Medulla oblongata (tissue), 1 donor: ENCODE measurements at regions not wholly inside any gene's neighbourhood (a gene's known extent, or its start where the extent isn't known, plus 50 kb on each side); places are given as distances from the start of the nearest gene placed in this dataset.
"Not testable (repeated sequence)": the region's sequence is repeated elsewhere in the genome, so short reads cannot be mapped to it uniquely, and the experiment has no call there.

Experiments used
- DNase-seq: peaks from one replicate; pipeline ENCODE4 v3.0.0-alpha.2; 2015; ENCODE audit errors: extremely low spot score

DNA sequence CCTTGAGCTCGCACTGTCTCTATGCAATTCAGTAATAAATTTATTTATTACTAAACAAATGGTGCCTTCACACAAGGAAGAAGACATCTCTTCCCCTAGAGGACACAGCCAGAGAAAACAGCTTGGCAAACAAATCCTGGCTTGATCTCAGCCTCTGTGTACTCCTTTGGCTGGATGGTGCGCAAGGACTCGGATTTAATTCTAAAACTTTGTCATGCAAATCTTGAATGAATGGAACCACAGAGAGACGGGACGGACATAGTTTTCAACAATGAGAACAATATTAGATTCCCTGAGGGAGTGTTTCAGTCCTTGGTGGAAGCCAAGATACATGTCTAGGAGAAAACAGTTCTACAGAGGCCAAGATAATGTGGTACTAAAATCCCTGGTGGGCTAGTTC lies 349.5 kb downstream of the NPIPA8 start:
- DNase-seq = no peak

DNA sequence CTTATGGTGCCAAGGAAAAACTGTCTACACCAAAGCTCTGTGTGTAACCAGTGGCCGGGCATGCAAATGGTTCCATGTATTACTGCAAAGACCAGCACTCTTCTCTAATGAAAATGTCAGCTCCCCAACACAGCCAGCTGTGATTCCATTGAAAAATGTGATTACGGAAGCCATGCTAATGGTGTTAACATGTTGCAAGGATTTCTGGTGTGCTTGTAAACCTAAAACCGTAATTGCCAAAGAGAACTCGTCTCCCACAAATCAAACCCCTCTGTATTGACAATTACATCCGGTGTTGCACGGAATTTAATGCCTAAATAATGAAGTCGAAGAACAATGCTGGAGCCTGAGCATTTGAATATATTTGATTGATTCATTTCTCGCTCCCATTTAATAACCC lies 351.7 kb downstream of the NPIPA8 start:
- no peak for DNase-seq

DNA sequence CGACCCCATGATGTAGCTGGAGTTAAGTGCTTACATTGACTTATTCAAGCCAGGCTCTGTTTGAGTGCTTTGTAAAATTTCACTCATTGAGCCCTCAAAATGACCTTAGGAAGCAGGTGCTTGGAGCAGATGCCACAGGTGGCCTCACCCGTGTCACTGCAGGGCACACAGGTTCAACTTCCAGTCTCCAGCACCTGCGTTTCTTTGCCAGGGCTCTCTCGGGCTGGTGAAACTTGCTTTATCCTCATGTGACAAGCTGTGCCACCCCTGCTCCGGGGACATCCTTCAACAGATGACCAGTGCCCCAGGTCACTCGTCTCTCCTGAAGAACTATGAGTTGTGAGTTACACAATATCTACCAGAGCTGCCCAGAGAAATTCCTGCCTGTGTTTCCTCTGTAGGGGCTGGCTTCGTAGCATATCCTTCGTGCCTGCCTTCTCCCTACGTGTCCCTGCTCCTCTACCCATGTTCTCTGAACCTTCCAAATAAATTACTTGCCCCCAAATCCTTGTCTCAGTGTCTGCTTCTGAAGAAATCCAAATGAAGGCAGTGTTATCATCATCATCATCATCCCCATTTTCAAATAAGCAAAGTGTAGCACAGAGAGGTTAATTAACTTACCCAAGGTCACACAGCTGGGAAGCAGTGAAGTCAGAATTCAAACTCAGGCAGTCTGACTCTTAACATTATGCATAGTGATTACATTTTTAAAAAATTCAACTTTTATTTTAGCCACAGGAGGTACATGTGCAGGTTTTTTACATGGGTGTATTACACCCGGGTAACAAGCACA lies 352.5 kb downstream of the NPIPA8 start:
- DNase-seq = no peak

DNA sequence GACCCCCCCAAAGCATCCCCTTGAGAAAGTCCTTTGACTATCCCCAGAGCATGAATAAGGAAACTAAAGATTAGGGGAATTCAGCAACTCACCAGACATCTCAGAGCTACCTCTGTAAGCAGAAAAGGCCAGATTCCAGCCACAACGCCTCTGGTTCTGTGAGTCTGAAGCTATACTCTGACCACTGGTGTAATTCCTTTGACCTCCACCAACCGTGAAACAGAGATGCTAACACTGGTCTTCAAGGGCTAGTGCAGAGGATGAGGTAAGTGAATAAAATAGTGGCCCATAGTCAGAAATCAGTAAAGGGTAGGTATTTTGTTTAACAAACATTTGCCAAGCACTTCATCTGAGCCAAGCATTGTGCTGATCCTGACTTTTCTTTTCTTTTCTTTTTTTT lies 353.4 kb downstream of the NPIPA8 start:
- DNase-seq = no peak

DNA sequence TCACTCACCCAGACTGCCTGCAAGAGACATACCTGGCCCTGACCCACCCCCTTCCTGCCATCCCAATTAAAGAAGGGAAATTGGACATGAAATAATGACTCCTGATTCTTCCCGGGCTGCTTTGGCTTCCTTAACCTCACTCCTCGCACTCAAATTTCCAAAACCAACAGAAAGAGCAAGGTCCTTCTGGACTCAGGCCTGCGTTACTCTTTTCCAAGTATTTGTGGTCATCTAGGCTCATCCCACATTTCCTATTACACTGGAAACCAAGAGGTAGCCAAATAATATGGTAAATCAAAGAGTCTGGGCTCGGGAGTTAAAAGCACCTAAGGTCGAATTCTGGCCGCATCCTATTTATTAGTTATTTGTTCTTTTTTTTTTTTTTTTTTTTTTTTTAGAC lies 359.3 kb downstream of the NPIPA8 start:
- DNase-seq = no peak

DNA sequence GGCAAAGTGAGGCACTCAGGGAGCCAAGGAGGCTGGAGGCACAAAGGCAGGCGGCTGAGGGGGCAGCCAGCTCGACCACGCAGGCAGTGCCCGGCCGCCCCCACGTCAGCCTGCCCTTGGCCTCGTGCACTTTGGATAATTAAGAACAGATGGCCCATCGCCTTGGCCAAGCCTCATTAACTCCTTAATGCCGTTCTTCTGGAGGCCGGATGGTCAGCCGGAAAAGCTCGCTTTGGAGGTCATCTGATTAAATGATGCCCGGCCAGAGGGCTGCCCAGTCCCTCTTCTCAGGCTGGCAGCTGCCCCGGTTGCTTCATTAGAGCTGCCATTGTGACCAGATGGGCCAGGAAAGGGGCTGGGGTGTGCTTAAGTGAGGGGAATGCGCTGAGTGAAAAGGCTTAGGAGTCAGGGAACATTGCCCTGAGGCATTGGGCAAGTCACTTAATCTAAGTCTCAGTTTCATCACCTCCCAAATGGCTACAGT lies 364.0 kb downstream of the NPIPA8 start:
- no peak for DNase-seq

DNA sequence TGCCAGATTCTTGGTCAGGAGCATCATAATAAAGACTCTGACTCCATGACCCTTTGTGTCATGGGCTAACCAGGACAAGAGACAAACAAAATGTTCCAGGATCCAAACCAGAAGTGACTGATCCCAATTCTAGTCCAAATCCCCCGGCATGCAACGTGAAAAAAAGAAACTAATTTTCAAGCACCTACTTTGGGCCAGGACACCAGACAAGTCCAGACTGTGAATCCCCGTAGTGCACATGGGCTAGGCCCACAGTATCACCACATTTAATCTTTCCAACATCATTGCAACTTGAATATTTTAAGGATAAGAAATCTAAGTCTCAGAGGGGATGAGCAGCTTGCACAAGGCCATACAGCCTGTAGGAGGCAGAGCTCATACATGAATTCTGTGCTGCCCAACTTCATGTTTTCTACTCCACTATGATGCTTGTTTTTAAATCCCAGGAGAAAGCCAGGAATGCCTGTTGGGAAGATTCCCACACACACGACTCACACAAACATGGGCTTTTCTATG lies 365.7 kb downstream of the NPIPA8 start:
- DNase-seq = no peak

DNA sequence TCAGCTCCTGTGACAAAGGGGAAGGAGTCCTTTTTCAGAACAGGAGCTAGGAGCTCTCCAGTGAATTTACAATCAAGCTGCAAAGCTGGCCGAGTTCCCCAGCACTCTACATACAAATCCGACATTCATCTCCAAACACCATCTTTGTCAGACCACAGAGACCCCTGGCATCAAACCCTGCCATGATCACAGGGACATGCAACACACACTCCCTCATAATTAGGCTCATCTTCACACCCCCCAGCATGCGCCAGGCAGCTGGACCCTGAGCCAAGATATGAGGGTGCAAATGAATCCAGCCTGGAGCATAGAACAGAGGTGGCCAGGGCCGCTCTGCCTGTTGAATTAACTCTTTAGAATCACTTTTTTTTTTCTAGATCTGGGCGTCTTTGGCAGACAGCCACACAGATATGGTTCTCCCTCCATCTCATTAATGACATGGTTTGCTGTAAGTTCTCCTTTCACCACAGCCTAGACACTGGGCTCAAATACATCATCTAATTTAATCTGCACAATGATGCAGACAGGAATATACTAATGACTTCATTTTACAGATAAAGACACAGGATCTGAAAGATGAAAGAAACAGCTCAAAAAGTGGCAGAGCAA lies 366.3 kb downstream of the NPIPA8 start:
- no peak for DNase-seq

DNA sequence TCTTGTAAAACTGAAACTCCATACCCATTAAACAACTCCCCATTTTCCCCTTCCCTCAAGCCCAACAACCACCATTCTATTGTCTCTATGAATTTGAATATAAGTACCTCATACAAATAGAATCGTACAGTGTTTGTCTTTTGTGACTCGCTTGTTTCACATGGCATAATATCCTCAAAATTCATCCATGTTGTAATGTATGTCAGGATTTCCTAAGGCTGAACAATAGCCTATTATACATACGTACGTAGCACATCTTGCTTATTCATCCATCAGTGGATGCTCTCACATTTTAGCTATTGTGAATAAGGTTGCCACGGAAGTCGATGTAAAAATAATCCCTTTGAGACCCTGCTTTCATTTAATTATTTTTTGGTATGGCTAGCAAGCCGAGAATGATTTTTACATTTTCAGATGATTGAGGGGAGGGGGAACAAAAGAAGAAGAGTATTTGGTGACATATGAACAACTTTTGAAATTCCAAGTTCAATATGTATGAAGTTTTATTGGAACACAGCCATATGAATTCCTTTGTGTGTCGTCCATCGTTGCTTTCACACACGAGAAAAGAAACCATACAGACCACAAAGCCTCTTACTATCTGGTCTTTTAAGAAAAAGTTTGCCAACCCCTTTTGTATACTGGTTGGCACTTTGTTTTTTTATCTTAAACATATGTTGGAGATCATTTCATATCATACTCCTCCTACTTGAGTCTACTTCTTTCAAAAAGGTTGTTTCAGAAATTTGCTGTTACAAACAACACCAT lies 371.2 kb downstream of the NPIPA8 start:
- no peak for DNase-seq

DNA sequence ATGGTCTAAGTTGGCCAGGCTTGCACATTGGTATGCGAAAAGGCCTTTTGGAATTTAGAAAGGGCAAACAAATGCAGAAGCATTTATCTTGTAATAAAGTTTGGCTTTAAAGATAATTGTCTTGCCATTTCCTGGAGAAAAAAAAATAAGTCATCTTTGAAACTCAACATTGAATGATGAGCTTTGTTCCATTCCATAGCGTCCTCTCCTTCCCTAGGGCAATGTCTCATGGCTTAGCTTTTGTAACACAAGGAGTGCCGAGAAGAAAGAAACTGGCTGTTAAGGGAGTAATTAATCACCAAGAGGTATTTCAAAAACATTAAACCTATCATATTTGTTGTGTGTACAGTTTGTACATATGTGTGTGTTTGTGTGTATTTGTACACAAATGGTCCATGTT lies 372.3 kb downstream of the NPIPA8 start:
- DNase-seq = no peak

DNA sequence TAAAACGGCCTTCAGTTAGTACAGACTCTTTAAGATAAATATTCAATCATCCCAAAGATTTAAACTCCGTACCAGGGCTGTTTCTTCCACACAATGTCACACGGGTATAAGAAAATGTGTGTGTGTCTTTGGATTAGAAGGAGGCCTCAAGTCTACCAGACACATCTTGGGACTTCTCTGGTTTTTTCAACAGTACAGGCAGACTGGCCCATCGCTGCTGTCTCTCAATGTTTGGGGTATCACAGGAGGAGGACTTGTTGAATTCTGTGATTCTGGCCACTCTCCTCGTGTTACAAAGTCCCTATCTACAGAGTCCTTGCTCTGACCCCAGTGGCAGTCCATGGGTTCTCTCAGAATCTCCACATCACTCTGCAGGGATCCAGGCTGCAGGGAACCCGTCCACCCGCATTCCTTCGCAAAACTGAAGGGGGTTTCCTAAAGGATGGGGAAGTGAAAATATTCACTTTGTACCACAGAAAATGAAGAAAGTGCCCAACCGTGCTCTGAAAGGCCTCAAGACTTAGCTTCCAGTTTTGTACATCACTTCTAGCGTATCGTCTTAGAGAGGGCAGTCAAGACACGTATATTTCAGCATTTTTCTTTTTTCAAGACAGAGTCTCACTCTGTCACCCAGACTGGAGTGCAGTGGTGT lies 373.2 kb downstream of the NPIPA8 start:
- DNase-seq = no peak

DNA sequence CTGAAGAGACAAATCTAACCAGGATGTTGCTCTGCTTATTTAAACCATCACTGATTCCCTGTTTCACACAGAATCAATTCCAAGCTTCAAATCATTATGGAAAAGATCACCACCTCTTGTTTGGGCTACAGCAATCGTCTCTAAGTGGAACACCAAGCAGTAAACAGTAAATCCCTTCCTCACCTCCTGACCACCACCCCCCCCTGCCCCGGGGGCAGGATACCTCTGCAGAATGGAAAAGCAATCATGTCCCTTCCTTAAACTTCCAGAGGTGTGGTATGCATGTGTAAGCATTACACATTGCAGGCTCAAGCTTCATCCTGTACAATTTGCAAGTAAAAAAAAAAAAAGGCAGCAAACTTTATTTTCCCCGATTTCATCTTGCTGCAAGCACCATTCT lies 373.8 kb downstream of the NPIPA8 start:
- DNase-seq = no peak

DNA sequence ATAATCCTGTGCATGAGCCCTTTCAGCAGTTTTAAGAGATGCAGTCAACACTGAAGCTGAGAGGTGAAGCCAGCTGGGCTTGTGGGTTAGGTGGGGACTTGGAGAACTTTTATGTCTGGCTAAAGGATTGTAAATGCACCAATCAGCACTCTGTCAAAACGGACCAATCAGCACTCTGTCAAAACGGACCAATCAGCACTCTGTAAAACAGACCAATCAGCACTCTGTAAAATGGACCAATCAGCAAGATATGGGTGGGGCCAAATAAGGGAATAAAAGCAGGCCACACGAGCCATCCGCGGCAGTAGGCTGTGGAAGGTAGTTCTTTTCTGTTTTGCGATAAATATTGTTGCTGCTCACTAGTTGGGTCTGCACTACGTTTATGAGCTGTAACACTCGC lies 374.7 kb downstream of the NPIPA8 start:
- not testable (repeated sequence) for DNase-seq

DNA sequence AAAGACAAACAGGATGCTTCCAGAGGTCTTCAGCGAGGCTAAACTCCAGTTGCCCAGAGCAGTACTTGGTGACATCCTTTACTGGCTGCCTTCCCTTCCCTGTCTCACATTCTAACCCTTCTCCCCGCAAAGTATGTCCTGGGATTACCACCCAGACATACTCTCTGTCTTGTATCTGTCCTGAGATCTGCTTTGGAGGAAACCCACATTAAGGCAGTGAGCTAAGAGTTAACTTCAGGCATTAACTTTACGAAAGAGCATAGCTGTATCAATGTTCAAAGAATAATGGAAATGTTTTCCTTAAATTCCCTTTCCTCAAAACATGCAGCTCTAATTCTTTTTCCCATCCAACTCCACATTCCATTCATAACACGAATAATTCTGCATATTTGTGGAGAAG lies 385.2 kb downstream of the NPIPA8 start:
- no peak for DNase-seq

DNA sequence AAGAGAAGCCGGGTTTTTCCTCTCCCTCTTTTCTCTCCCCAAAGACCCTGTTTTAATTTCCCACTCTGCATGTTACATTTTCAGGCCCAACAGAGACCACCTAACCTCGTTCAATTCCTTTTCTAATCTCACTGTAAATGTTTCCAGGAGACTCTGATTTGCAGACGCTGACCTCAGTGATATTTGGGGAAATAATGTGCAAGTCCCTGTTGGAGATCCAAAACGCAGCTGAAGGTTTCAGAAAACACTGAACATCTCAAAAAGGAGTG lies 386.6 kb downstream of the NPIPA8 start:
- no peak for DNase-seq

DNA sequence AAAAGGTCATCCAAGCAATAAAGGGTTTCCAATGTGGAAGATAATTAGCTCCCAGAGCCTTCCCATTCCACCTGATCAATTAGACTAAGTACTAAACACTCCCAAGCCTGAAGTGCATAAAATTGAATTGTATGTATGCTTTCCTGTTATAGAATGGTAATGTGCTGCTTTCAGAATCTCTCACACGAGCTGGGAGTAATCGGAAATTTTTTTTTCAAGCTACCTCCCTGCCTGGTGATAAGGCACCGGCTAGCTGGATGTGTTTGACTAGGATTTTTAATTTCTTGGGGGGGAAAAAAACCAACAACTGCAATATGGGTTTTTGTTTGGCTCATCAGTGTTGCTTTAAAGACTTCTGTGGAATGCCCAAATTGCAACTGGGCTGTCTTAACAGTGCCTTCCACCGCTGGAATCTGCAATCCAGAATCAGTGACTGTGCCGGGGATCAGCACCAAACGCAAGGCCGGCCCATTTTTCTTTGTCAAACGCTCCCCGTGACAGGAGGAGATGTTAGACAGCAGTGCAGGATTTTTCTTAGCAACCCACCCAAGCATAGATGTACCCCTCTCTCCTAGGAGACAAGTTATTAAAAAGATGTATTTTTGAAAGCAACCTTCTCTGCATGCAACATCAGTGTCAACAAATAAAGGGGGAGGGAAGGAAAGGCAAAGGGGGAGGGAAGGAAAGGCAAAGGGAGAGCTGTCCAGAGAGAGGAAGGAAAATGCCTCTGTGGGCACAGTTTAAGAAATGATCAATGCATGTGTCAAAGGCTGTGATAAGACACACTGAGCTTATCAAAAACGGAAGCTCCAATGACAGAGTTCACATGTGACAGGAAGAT lies 387.2 kb downstream of the NPIPA8 start:
- DNase-seq = no peak

DNA sequence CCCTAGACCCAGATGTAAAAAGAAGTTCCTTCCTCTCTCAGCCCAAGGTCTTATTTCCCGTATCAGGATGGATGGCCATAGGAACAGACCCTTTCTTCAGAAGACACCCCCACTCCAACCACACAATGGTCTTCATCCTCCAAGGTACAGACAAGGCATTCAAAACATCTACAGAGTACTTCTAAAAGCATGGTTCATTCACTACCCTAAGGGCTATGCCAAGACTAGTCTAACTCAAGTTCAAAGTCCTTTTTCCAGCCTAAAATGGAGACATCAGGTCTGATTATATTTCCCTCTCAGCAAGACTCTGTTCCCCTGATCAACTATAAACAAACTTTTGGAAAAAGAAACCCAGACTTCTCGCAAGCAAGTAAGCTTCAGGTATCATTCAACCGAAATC lies 388.9 kb downstream of the NPIPA8 start:
- no peak for DNase-seq

DNA sequence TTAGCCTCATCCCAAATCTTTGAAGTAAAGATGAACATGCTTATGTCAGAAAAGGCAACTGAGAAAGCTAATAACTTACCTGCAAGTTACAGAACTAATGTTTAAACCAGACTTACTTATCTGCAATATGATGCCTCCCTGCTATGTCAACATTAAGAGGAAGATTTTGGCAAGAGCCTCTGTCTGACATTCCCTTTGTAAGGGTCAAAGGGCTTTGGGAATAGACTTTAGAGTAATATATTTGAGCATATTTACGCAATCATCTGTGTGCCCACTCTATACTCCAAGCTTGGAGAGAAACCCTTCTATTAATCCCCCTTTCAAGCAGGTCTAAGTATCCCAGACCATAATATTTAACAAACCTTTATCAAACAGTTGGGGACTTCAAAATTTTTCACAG lies 389.4 kb downstream of the NPIPA8 start:
- DNase-seq = no peak

DNA sequence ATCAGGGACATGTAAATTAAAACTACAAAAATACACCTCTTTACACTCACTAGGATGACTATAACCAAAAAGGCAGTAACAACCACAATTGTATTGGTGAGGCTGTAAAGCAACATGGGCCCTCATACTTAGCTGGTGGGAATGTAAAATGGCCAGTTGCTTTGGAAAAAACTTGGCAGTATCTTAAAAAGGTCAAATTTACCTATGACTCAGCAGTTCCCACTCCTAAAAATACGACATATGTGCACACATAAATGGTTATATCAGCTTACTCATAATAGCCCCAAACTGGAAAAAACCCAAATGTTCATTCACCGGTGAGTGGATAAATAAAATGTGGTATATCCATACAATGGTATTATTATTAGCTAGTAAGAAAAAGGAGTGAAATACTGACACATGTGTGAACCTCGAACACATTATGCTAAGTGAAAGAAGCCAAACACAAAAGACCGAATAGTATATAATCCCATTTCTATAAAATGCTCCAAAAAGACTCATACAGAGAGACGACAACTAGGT lies 391.4 kb downstream of the NPIPA8 start:
- DNase-seq = no peak

DNA sequence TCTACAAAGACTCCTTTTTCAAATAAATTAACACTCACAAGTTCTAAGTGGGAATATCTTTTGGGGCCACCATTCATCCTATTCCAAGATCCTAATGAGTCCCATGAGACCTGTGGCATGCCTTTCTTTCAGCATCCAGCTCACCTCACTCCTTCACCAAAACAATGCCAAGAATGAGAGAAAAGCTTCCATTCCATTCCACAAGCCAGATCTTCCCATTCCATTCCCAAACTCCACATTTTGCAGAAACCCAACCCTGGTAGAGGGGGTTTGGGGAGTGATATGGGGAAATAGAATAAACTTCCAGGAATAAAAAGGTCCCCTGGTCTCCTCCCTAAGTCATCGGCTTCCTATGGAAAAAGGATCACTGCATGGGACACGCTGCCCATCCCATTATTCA lies 392.2 kb downstream of the NPIPA8 start:
- no peak for DNase-seq

DNA sequence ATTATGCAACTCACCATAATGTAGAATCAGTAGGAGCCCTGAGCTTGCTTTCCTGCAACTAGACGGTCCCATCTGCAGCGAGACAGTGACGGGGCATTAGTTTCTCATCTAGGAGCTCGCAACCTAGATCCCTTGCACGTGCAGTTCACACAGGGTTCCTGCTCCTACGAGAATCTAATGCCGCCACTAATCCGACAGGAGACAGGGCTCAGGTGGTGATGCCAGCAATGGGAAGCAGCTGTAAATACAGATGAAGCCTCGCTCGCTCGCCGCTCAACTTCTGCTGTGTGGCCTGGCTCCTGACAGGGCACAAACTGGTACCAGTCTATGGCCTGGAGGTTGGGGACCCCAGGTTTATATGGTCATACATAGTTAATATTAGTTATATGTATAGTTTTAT lies 394.5 kb downstream of the NPIPA8 start:
- DNase-seq = no peak
